Gastrocnemius medialis (tissue), 4 donors: ENCODE measurements at regions not wholly inside any gene's neighbourhood (a gene's known extent, or its start where the extent isn't known, plus 50 kb on each side); places are given as distances from the start of the nearest gene placed in this dataset.
"Not testable (repeated sequence)": the region's sequence is repeated elsewhere in the genome, so short reads cannot be mapped to it uniquely, and the experiment has no call there.

ENCODE experiments used
- CTCF ChIP-seq, 5 experiments: fragments of 450-650 bp in 3 of 5; fragments of 200-600 bp in 2 of 5; sonication (generic) in 2 of 5; IDR thresholded peaks in 4 of 5; conservative IDR thresholded peaks in 1 of 5; 1 replicate in 4 of 5; 2 replicates in 1 of 5; pipeline ENCODE4 v1.5.1; 2016 to 2019; ENCODE audit warnings: antibody characterized with exemption in 5 of 5, mild to moderate bottlenecking in 3 of 5, moderate library complexity in 3 of 5
- POLR2A ChIP-seq, 2 donors: fragments of 450-650 bp; IDR thresholded peaks; one replicate each; pipeline ENCODE4 v1.6.1; 2017; ENCODE audit warnings: antibody characterized with exemption in 2 of 2, mild to moderate bottlenecking in 2 of 2, moderate library complexity in 2 of 2

- TF ChIP-seq CTCF (IDR thresholded peaks at IDR 0.05 in 4 of 5, conservative IDR thresholded peaks at IDR 0.05 in 1 of 5); POLR2A (IDR thresholded peaks at IDR 0.05): not testable (repeated sequence)
These were observed 630.1 kb upstream of the NXPH2 start for GRCh38 chr2:139410147-139410832.
